Central memory CD8-positive, alpha-beta T cell (primary cell): ENCODE measurements at regions not wholly inside any gene's neighbourhood (a gene's known extent, or its start where the extent isn't known, plus 50 kb on each side); places are given as distances from the start of the nearest gene placed in this dataset.
"Not testable (repeated sequence)": the region's sequence is repeated elsewhere in the genome, so short reads cannot be mapped to it uniquely, and the experiment has no call there.

Source experiments
- ATAC-seq: fragments of 150-1000 bp; cut with Tn5 transposase; replicated peaks from 2 replicates; pipeline ENCODE4 v1.10.0; 2022; ENCODE audit warnings: mild to moderate bottlenecking, moderate FRiP score, moderate number of reproducible peaks; ENCODE audit not compliant: poor library complexity, severe bottlenecking; ENCODE audit errors: extremely low read depth
- DNase-seq, 2 donors: peaks; one replicate each; pipeline ENCODE4 v3.0.0; 2021; ENCODE audit warnings: low spot score in 2 of 2
- H3K27ac Mint-ChIP-seq: one replicate; pipeline ENCODE4 v1.8.0; 2022; ENCODE audit warnings: low read depth, mild to moderate bottlenecking, moderate library complexity, mixed read lengths
- H3K27me3 Mint-ChIP-seq: one replicate; pipeline ENCODE4 v1.8.0; 2022; ENCODE audit warnings: mixed read lengths
- H3K36me3 Mint-ChIP-seq: one replicate; pipeline ENCODE4 v1.8.0; 2022; ENCODE audit warnings: mild to moderate bottlenecking, moderate library complexity, mixed read lengths; ENCODE audit not compliant: insufficient read depth
- H3K4me1 Mint-ChIP-seq: one replicate; pipeline ENCODE4 v1.8.0; 2022; ENCODE audit warnings: mixed read lengths
- H3K4me3 Mint-ChIP-seq: one replicate; pipeline ENCODE4 v1.8.0; 2022; ENCODE audit warnings: mild to moderate bottlenecking, moderate library complexity, mixed read lengths
- H3K9me3 Mint-ChIP-seq: one replicate; pipeline ENCODE4 v1.8.0; 2022; ENCODE audit warnings: mixed read lengths

GRCh38 chr1:146282807-146283526, 54.1 kb upstream of the NOTCH2NLA start:
- not testable (repeated sequence) for DNase-seq, H3K27ac Mint-ChIP-seq, H3K9me3 Mint-ChIP-seq, H3K36me3 Mint-ChIP-seq, H3K4me3 Mint-ChIP-seq, H3K4me1 Mint-ChIP-seq, H3K27me3 Mint-ChIP-seq
- ATAC-seq = peak; percentile 59

- DNase-seq, H3K4me1 Mint-ChIP-seq, H3K4me3 Mint-ChIP-seq, ATAC-seq, H3K9me3 Mint-ChIP-seq, H3K27me3 Mint-ChIP-seq, H3K36me3 Mint-ChIP-seq, H3K27ac Mint-ChIP-seq: not testable (repeated sequence)
Observed at GRCh38 chr1:146281522-146281921, 52.7 kb upstream of the NOTCH2NLA start.

- not testable (repeated sequence) for H3K36me3 Mint-ChIP-seq, H3K4me3 Mint-ChIP-seq, H3K27me3 Mint-ChIP-seq, DNase-seq, H3K9me3 Mint-ChIP-seq, H3K27ac Mint-ChIP-seq, ATAC-seq, H3K4me1 Mint-ChIP-seq
Observed at GRCh38 chr1:146278758-146279157, 49.9 kb upstream of the NOTCH2NLA start.
